DMS79 (cell line): ENCODE measurements at regions not wholly inside any gene's neighbourhood (a gene's known extent, or its start where the extent isn't known, plus 50 kb on each side); places are given as distances from the start of the nearest gene placed in this dataset.

ENCODE experiments used
- DNase-seq: peaks from one replicate; lab custom pipeline; 2025; lab: John Stamatoyannopoulos, UW

DNA sequence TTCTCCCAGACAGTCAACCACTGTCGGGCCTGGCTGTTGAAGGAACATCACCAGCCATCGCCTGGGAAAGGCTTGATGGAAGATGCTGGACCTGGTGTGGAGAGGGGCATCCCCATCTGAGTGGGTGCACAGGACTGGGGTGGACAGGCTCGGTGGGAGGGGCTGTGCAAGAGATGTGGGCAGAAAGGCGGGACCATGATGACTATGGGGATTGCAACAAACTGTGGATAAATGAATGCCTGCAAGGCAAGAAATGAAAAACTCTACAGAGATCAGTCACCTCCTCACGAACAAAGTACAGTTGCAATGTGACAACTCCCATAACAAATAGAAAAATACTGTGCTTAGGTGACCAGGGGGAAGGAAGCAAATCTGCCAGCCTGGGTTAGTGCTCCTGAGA is 171.9 kb upstream of the GPR12 start:
- DNase-seq = no peak

DNA sequence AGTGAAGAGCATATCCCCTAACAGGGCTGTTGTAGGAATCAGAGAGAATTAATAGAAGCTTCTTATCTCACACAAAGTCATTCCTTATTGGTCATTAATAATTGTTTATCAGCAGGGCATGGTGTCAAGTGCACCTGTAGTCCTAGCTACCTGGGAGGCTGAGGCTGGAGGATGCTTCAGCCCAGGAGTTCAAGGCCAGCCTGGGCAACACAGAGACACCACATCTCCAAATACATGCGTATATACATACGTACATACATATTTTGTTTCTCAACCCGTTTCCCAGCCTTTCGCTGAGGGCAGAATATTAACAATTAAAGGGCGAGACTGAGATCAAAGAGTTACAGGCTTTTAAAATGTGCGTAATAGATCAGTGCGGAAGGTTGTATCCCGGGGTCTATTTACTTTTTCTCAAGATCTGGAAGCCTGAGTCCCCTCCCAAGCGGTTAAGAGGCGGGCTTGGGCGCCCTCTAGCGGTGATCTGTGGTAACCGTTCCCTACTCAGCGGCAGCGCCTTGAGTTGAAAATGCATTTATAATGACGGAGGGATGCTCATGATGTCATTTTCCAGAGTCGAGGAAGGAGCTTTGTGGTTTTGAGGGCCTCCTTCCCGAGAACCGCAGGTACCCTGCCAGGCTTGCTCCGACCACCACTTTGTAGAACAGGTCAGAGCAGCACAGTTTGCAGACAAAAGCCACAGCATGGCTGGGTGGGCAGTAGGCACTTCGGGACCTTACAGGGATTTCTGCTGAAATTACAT is 169.6 kb upstream of the GPR12 start:
- no peak for DNase-seq

DNA sequence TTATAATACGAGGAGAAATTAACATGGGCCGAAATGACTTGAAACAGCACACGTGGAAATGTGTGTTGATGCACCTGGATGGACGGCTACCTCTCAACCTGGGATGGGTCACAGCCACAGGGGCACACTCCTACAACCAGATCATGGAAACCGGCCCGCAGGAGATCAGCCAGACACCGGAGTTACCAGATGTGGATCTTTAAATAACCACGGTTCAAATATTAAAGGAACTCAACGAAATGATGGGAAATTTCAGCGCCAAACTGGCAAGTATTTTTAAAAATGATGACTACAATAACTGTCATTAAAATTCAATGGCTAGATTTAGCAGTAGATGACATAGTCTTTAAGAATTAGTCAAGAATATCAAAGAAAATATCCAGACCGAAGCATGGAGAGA is 166.9 kb upstream of the GPR12 start:
- no peak for DNase-seq

DNA sequence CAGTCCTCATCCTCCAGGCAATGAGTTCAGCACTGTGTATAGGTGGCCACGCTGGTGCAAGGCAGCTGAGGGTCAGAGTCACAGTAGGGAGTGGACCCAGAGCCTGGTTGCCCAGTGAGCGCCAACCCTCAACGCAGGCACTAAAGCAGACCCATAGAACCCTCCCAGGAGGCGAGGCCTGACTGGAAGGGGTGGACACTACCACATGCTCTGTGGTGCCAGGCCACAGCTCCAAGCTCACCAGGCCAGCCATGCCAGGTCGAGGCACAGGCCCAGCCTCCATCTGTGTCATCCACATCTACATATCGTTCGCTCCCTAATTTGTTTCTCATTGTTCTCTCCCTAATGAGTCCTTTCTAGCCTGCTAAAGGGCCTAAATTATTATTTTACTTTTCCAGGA is 165.8 kb upstream of the GPR12 start:
- no peak for DNase-seq

DNA sequence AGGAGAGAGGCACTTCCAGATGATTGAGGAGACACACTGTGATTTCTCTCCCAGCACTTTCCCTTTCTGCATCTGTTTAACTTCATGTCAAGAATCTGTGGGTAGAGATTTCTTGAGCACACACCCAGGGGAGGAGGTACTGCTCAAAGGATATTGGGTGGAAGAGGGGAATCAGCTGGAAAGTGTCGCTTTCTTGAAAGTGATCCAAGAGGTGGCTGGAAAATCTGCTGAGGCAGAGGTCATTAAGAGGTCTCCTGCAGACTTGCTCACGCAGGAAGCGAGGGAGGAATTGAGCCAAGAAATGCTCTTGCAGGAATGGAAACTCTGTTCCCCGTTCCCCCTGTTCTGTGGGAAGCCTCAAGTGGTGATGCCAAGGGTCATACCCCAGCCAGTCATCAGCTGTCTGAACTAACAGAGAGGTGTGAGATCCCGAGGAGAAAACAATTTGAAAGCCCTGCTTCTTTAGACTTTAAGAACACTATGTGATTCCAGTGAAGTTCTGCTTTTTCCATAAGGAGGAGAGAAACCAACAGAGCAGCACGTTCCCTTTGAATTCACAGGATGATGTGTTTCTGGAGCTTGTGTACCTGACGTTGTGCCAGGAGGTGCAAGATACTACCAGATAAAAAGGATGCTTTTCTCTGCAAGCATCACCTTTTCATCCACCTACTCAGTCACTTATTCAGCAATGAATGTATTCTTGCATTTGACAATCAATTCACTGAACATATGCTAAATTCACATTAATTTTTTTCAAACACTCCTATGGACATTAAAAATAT is 163.4 kb upstream of the GPR12 start:
- no peak for DNase-seq

DNA sequence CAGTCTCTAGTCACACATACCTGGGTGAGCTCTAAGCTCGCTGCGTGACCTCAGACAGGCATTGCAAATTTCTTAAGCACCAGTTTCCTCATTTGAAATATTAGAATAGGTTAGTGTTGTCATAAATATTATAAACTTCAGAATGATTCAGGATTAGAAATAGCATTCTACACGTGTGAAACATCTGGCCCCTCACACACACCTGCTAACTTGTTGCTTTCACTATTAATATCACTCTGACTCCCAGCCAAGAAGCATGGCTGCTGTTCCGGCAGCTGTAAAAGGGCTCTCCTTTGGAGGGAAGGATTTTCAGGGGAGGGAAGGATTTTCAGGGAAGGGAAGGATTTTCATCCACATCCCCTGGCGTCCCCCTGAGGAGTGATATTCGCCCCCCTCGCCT is 161.3 kb upstream of the GPR12 start:
- no peak for DNase-seq

DNA sequence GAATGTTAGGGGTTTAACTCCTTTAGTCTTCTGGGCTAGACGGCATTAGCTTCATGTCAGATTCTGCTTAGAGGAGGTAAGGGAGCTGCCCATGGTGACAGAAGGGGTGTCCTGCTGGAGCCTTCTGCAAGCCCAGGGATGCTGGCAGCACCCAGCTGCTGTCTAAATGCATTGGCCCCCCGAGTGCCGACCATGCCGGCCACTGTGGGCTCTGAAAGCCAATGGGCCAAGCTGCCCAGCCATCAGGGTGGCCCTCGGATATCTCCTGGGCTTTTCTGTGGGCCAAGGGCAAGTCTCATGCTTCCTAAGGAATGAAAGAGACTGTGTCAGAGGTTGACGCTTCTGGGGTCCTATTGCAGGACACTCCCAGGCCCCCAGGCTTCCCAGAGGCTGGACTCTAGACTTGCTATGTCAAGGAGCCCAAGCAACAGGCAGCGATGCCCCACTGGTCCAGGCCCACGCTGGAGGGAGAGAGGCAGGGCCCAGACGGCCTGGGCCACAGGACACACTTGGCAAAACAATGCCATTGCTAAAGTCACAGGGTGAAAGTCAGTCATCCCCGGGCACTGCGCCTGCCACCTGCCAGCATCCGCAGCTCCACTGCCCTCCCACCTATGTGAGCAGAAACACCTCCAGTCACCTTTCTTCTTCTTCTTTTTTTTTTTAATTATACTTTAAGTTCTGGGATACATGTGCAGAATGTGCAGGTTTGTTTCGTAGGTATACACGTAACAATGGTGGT is 160.2 kb upstream of the GPR12 start:
- DNase-seq = no peak

DNA sequence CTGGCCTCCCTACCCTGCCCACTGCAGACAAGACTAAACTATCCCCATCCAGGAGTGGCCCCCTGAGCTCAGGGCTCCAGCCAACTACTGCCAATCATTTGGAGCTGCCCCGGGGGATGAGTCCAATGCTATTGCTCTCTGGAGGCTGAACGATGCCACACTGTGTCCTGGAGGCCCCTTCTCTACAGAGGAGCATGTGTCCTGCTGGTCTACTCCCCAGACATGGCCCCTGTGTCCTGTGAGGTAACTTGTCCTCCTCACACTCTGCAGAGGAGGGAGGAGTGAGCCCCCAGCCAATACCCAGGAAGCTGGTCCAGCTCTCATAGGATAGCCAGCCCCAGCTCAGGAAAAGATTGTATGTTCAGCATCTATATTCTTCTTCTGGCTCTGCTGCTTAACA is 159.1 kb upstream of the GPR12 start:
- DNase-seq = no peak

DNA sequence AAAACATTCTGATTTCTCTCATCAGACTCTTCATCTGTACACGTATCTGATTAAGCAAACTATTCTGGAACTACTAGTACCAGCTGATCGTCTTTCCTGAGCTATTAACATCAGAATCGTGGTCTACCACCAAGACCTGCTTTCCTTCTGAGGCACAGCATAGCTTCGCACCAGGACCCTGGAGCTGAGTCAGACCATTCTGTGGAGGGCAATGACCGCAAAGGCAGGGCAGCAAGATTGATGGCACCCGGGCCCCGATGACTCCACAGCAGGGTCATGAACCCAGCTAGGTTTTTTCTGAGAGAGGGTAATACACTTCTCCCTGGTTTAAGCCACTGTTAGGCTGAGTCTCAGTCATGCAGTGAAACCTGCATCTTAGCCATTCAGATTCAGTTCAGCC is 158.7 kb upstream of the GPR12 start:
- DNase-seq = no peak

DNA sequence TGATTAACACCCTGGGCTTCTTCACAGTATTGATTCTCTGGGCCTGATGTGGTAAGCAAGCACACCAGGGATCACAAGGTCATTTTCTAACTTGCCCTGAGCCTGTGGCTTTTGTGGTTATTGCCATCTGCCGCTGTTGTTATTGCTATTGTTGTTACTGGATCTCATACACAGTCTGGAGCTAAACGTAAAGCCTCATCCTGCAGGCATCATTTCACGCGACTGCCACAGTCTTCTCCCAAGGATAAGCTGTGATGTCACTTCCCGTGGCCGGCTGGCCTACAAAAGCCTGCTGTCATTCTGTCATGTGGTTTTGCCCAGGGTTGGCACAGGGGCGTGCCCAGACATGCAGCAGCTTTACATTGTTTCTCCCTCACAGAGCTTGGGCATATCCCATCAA is 154.0 kb upstream of the GPR12 start:
- DNase-seq = no peak

DNA sequence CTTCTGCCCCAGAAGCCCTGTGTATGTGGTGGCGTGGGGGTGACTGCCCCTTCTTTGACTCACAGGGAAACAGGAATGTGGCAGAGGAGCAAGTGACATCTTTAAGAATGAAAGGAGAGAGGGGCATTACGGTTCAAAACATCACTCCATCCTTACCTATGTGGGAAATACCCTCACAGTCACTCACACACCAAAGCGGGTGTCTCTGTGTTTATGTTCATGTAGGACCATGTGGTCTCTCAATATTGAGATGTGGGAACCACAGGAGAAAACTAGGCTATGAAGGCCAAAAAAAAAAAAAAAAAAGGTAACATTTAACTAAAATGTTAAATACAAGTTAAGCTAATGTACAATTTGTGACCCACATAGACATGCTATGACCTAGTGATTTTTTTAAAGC is 153.6 kb upstream of the GPR12 start:
- DNase-seq = no peak

DNA sequence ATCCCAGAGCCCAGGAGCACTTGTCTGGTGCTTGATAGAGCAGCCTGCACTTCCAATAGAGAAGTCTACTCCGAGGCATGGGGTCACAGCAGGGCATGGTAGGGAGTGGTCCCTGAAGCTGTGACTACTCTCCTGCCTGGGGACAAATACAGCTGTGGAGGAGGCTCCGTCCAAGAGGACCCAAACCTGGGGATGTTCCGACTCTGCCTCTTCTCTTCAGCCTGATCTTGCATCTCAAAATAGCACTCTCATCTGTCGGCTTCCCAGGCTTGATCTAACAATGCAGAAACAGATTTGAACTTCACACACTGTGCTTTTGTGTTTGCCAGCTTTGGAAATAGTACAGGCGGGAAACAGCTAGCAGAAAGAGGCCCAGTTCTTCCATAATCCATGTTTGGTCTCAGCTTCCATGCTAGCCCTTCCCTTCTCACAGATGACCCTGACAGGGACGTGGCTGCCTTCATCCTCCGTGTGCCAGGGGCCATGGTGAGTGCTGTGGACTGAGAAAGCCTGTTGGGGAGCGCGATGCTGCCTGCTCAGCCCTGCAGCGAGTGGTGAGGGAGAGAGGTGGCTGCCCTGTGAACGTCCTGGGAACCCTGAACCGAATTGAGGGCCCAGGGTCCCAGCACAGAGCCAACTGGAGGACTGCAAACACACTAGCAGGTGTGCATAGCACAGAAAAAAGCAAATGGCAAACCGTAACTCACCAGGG is 150.3 kb upstream of the GPR12 start:
- DNase-seq = no peak

DNA sequence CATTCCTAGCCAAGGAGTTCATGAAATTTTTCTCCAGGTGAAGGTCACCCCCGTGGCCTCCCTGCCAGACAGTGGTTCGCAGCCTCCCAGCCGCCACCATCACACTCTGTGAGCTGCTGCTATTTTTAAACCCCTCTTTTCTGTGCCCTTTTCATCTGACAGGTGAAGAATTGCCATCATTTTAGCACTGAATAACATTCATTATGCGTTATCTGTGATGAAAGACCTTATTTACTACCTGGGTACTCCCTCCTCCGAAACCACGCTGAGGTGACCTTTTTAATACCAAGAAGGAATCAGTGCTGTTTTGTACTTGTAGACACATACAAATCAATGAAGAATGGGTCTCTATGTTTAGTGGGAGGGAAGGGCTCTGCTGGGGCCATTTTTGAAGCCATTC is 148.9 kb upstream of the GPR12 start:
- DNase-seq = no peak

DNA sequence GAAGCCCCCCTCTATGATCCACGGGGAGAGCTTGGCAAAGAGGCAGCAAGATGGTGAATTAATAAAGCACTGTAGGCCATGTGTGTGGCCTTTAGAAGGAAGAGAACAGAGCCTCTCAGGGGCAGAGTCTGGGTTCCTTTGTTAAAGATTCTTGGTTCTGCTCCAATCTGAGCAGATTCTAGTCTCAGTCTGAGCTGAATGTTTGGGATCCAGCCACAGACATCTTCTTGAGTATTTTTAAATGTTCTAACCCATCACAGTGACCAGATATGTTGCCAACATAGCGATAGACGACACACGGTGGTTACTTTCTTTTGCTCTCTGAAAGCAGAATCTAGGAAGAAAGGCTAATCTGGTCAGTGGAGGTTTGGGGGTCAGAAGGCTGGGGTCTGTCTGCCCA is 147.5 kb upstream of the GPR12 start:
- no peak for DNase-seq

DNA sequence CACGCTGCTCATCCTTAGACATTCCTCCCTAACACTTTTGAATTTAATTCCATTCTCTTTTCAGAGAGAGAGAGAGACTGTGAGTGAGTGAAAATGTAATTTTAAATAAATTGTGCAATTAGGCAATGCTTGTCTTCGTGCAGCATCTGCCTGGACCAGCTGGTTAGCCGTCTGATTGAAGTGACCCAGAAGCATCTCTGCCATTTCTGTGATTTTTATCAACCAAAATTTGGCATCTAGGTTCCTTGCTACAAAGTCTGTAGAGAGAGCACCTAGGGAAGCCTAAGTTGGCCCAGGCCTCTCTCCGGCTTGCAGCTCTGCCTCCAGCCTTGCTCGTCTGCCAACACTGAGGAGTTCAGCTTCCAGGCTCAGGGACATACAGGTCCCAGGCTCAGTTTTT is 138.6 kb upstream of the GPR12 start:
- DNase-seq = no peak

DNA sequence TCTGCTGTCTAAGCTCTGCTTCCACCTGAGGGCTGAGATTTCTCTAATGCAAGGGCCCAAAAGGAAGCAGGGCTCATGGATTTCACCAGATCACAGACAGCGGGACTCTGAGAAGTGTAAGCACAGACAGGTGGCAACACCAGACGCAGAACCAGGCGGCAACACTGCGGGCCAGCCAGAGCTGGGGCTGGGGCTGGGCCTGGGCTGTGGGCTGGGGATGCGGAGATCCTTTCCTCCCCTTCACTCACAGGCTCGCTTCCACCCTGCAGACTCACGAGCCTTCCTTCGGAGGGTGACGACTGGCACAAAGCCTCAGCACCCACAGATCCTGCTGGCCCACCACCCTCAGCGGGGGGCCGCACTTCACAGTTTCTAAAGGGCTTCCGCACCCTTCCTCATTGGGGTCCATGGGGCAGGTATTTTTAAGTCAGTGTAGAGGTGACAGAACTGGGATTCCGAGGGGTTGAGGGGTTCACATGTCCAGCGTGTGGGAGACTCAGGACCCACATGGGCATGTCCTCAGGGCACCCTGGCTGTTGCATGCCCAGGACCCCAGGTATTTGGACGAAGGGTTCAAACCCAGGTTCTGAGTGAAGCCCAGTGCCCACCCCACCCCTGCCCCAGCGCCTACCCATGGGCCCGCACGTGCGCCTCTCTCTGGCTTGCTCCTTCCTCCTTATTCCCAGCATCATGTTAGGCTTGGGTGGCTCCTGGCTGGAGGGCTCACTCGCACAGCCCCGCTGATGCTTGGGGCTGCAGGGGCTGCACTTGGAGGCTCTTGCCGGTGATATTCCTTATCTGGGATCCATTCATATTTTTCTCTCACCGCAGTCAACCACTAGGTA is 137.3 kb upstream of the GPR12 start:
- no peak for DNase-seq

DNA sequence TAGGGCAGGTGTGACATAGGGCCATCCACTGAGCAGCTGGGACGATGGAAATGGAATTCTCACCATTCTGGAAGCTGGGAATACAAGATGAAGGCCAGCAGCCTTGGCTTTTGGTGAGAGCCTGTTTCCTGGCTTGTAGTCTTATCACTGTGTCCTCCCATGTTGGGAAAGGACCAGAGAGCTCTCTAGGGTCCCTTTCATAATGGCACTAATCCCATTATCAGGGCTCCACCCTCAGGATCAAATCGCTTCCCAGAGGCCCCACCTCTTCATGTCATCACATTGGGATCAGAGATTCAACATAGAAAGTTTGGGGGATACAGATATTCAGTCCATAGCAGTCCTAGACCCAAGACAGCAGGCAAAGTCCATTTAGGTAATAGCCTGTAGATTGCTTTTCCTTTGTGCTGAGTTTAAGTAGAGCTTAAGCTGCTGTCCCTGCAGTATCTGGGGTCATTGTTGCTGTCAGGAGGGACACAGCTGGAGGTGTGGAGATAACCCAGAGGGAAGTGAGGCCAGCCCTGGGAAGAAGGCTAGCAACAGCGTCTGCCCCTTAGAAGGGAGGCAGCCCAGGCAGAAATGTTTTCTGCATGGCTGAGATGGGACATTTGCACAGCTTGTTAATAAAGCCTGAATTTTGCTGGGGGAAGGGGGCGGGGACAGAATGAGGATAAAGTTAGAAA is 136.5 kb upstream of the GPR12 start:
- DNase-seq = no peak

DNA sequence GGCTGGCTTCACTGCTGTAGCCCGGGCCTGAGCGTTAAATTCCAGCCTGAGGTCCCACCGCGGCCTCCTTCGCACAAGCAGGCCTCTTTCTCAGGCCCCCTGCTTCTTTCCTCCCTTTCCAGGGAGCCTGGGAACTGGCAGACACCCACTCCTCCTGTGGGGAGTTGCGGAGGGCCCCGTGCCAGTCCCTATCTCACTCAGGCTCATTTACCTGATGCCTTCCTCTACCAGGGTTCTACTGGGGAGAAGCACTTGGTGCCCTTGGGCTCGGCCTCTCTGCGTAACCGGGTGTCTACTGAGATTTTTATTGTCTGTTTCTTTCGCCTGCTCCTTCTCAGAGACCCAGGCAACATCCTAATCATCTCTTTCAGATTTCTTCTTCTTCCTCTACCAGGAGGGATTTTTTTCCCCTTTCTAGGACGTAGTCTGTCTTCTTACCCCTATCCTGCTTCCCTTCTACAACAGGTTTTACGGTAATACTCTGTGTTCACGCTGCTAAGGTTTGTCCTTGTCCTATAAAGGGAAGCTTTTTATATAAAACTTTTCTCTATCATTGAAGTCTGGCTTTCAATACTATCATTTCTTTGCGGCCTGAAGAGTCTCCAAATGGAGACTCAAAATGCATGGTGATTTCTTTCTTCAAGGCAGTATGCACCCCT is 135.4 kb upstream of the GPR12 start:
- DNase-seq = no peak

DNA sequence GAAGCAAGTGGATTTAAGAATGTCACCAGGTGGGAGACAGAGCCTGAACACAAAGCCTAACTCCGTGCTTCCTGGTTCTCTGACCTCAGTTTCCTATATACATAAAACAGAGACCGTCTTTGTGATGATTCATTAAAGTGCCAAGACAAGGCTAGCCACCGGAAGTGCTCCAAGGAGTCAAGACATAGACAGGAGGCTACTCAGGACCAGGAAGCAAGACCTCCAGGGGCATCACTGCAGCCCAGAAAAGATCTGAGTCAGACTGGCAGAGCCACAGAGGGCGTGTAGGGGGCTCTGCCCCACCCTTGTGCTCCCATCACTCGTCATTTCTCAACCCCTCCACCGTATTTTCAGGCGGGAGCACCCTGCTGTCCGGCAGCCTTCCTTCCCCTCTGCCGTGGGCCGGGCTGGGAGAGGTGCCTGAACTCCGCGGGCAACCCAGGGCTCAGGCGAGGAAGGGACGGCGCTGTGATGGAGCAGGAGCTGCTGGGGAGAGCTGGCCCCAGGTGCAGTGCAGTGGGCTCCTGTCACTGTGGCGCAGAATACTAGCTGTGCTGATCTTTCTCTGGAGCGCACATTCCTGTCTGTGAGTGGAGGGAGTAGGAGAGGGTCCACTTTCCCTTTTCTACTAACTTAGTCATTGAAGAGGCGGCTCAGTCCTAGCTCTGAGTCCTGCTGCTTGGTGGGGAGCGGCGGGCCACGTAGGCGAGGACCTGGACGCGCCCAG is 134.7 kb upstream of the GPR12 start:
- DNase-seq = no peak

DNA sequence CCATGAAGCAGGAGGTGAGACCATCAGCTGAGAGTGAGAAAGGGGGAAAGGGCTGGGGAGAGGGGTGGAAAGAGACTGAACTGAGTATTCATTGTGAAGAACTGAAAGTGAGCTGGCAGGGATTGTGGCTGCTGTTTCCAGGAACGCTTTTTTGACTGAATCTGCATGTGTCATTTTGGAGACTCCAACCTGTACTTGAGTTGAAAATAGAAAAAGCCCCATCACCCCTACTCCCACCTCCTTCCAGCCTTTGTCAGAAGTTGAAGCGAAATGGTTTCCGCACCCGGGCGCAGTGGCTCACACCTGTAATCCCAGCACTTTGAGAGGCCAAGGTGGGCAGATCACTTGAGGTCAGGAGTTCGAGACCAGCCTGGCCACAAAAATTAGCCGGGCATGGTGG is 128.0 kb upstream of the GPR12 start:
- no peak for DNase-seq
